Calu3 (cell line): ENCODE measurements at regions not wholly inside any gene's neighbourhood (a gene's known extent, or its start where the extent isn't known, plus 50 kb on each side); places are given as distances from the start of the nearest gene placed in this dataset.

Experiments used
- BruUV-seq: library from RNA; stranded (reverse); fragments of 400-500 nt; replicated peaks from 2 replicates; lab custom pipeline; 2021; lab: Mats Ljungman, UMichigan
- CTCF ChIA-PET: fragments of 300-600 bp; sonication (Branson Sonifier 250); formaldehyde crosslinking; loops from one replicate; lab custom pipeline; 2022; ENCODE audit warnings: antibody characterized with exemption; lab: Charles Lee
- DNase-seq: peaks from one replicate; pipeline ENCODE4 v3.0.0; 2022
- H3K27ac Mint-ChIP-seq: one replicate; pipeline ENCODE4 v1.8.0; 2022; ENCODE audit warnings: mixed read lengths; ENCODE audit not compliant: unreplicated experiment
- H3K27me3 Mint-ChIP-seq: one replicate; pipeline ENCODE4 v1.8.0; 2022; ENCODE audit warnings: mixed read lengths; ENCODE audit not compliant: unreplicated experiment
- H3K36me3 Mint-ChIP-seq: one replicate; pipeline ENCODE4 v1.8.0; 2022; ENCODE audit warnings: mild to moderate bottlenecking, moderate library complexity, mixed read lengths; ENCODE audit not compliant: insufficient read depth, unreplicated experiment
- H3K4me1 Mint-ChIP-seq: one replicate; pipeline ENCODE4 v1.8.0; 2022; ENCODE audit warnings: mild to moderate bottlenecking, low read depth, mixed read lengths; ENCODE audit not compliant: unreplicated experiment
- H3K4me3 Mint-ChIP-seq: one replicate; pipeline ENCODE4 v1.8.0; 2022; ENCODE audit warnings: mild to moderate bottlenecking, low read depth, moderate library complexity, mixed read lengths; ENCODE audit not compliant: unreplicated experiment
- H3K9me3 Mint-ChIP-seq: one replicate; pipeline ENCODE4 v1.8.0; 2022; ENCODE audit warnings: low read depth, mixed read lengths; ENCODE audit not compliant: unreplicated experiment
- CTCF ChIP-seq: fragments of 200-600 bp; IDR thresholded peaks from one replicate; pipeline ENCODE4 v1.8.0; 2022; ENCODE audit warnings: antibody characterized with exemption; ENCODE audit not compliant: unreplicated experiment
- intact Hi-C: fragments of 100-400 bp; cut with micrococcal nuclease; formaldehyde crosslinking; loops from one replicate; pipeline ENCODE4 v1.10.0; 2022; ENCODE audit not compliant: unreplicated experiment

- no peak for DNase-seq
- BruUV-seq, result no TSS peak
- peaks cover 4% of the 10 kb centered on the region for H3K36me3 Mint-ChIP-seq
- peaks cover 11% of the 10 kb centered on the region for H3K4me1 Mint-ChIP-seq
- no peak for TF ChIP-seq CTCF
- H3K9me3 Mint-ChIP-seq, result no peaks in the 10 kb centered on the region
- H3K27me3 Mint-ChIP-seq, result peaks cover 15% of the 10 kb centered on the region
- intact Hi-C loops, result loop anchor here (10.0 kb wide), 1 partner anchor 155 kb away; the partner anchor contains the start of gene TFCP2L1
- H3K27ac Mint-ChIP-seq, result no peak overlapping the region
- H3K4me3 Mint-ChIP-seq, result no peak overlapping the region
- CTCF ChIA-PET, result interaction anchor here (1.4 to 2.3 kb wide), 3 partner anchors 31 to 192 kb away, joined by 5 to 32 read pairs (median 7); no protein-coding TSS in a partner anchor
Measured at GRCh38 chr2:121129692-121130091, 155.3 kb downstream of the TFCP2L1 start.

DNA sequence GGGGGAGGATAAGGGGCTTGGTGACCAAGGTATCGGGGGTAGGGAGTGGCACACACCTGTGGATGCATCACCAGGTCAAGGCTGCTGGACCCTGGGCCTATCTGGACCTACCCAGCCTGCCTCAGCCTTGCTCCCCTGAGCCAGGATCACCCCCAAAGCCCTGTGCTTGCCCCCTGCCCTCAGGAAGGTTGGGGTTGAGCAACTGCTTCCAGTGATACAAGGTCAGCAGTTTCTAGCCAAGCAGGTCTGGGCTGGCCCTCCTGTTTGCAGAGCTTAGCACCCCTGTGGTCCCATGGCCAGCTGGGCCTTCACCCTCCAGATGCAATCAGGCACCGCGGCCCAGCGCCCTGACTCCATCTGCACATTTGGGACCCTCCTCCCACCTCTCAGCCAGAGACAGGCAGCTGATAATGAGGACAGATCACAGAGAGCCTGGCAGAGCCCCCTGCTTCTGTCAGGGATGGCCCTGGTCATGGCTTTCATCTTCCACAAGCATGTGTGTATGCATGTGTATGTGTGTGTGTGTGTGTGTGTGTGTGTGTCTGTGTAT is 154.6 kb downstream of the TFCP2L1 start:
- CTCF ChIA-PET, result interaction anchor here (2.3 kb wide), 1 partner anchor 81 kb away, joined by 32 read pairs; no protein-coding TSS in a partner anchor
- no TSS peak for BruUV-seq

DNA sequence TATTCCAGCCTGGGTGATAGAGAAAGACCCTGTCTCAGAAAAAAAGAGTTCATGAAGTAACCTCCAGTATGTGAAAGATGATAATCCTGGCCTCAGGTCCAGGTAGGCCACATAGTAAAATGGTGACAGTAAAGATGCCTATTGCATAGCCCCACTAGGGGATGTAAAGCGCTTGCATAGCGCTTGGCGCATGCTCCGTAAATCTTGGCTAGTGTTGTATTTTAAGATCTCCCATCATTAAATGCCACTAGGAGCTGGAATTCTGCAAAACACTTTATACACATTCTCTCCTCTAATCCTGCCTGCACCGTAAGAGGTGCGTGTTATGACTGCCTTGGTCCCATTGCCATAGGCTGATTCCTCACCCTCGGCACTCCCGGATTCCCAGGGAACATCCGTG is 153.6 kb downstream of the TFCP2L1 start:
- TF ChIP-seq CTCF, result no peak
- Mint-ChIP-seq H3K9me3 (no peaks in the 10 kb centered on the region), H3K27ac (no peak overlapping the region), H3K4me1 (peaks cover 11% of the 10 kb centered on the region), H3K27me3 (no peaks in the 10 kb centered on the region), H3K36me3 (peaks cover 4% of the 10 kb centered on the region), H3K4me3 (no peak overlapping the region)
- intact Hi-C loops, result loop anchor here (10.0 kb wide), 1 partner anchor 153 kb away; the partner anchor contains the start of gene TFCP2L1
- CTCF ChIA-PET, result interaction anchor here (1.5 kb wide), 1 partner anchor 224 kb away, joined by 9 read pairs; no protein-coding TSS in a partner anchor
- no peak for DNase-seq
- BruUV-seq, result no TSS peak

More for the DNA sequence above, 154.6 kb downstream of the TFCP2L1 start:
- H3K27ac Mint-ChIP-seq, result no peak overlapping the region
- peaks cover 4% of the 10 kb centered on the region for H3K36me3 Mint-ChIP-seq
- no peak overlapping the region for H3K4me3 Mint-ChIP-seq
- no peak for DNase-seq
- peaks cover 11% of the 10 kb centered on the region for H3K4me1 Mint-ChIP-seq
- no peaks in the 10 kb centered on the region for H3K9me3 Mint-ChIP-seq
- peaks cover 8% of the 10 kb centered on the region for H3K27me3 Mint-ChIP-seq
- intact Hi-C loops, result loop anchor here (10.0 kb wide), 1 partner anchor 154 kb away; the partner anchor contains the start of gene TFCP2L1
- no peak for TF ChIP-seq CTCF

DNA sequence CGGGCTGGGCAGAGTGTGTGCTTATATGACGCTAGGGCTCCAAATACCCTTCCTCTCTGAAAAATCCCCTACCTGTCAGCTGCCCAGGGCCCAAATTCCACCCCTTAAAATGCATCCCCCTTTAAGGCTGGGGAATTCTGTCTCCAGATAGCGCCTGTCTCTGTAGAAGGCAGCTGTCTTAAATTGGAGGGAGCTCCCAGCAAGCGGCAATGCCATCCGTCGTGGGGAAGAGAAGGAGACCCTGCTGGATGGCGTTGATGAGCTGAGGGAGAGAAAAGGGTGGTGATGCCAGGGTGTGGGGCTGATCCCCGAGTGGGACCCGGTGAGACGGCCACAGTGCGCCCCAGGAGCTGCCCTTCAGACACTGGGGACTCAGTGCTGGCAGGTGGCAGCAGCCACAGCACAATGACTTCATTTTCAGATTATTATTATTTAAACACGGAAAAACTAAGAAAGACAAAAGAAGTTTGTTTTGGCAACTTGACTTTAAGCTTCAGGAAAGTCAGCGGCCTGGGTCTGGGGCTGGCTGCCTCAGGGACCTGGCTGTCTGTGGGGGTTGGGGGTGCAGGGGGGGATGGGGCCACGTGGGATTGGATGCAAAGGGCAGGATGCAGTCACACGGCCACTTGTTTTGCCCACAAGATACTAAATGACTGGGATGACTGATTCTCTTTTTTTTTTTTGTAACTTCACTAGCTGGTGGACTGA is 152.8 kb downstream of the TFCP2L1 start:
- Mint-ChIP-seq H3K9me3 (no peaks in the 10 kb centered on the region), H3K36me3 (peaks cover 4% of the 10 kb centered on the region), H3K4me3 (no peak overlapping the region), H3K27me3 (no peaks in the 10 kb centered on the region), H3K27ac (no peak overlapping the region), H3K4me1 (peaks cover 11% of the 10 kb centered on the region)
- no peak for DNase-seq
- TF ChIP-seq CTCF, result no peak
- no TSS peak for BruUV-seq
- CTCF ChIA-PET, result interaction anchor here (0.6 to 1.5 kb wide), 2 partner anchors 224 to 238 kb away, joined by 6 to 9 read pairs; no protein-coding TSS in a partner anchor
- intact Hi-C loops, result loop anchor here (10.0 kb wide), 1 partner anchor 153 kb away; the partner anchor contains the start of gene TFCP2L1
